Smooth muscle cell (in vitro differentiated cells): ENCODE measurements at regions not wholly inside any gene's neighbourhood (a gene's known extent, or its start where the extent isn't known, plus 50 kb on each side); places are given as distances from the start of the nearest gene placed in this dataset.

Experiments used
- DNase-seq: peaks from one replicate; lab custom pipeline; 2025; ENCODE audit not compliant: unreplicated experiment; lab: John Stamatoyannopoulos, UW
- H2AFZ ChIP-seq: fragments of 200-600 bp; sonication (generic); 2 replicates; pipeline ENCODE4 v1.6.0; 2016; ENCODE audit warnings: antibody characterized with exemption, low read depth, mild to moderate bottlenecking
- H3F3A ChIP-seq: fragments of 200-600 bp; sonication (generic); 2 replicates; pipeline ENCODE4 v1.6.0; 2017; ENCODE audit warnings: antibody characterized with exemption, low read depth
- H3K27ac ChIP-seq: fragments of 200-600 bp; sonication (generic); 2 replicates; pipeline ENCODE4 v1.5.1; 2016; ENCODE audit warnings: low read depth, mild to moderate bottlenecking
- H3K27me3 ChIP-seq: fragments of 200-600 bp; sonication (generic); 2 replicates; pipeline ENCODE4 v1.6.1; 2016; ENCODE audit warnings: low read depth, mild to moderate bottlenecking
- H3K36me3 ChIP-seq: fragments of 200-600 bp; sonication (generic); 2 replicates; pipeline ENCODE4 v1.5.1; 2016; ENCODE audit warnings: low read depth
- H3K4me1 ChIP-seq: fragments of 200-600 bp; sonication (generic); 2 replicates; pipeline ENCODE4 v1.5.1; 2016; ENCODE audit warnings: low read depth
- H3K4me2 ChIP-seq: fragments of 200-600 bp; sonication (generic); 2 replicates; pipeline ENCODE4 v1.6.0; 2016; ENCODE audit warnings: mild to moderate bottlenecking
- H3K4me3 ChIP-seq: fragments of 200-600 bp; sonication (generic); 2 replicates; pipeline ENCODE4 v1.5.1; 2016; ENCODE audit warnings: mild to moderate bottlenecking
- H3K79me2 ChIP-seq: fragments of 200-600 bp; sonication (generic); 2 replicates; pipeline ENCODE4 v1.6.0; 2016; ENCODE audit warnings: low read depth, mild to moderate bottlenecking
- H3K9ac ChIP-seq: fragments of 200-600 bp; sonication (generic); 2 replicates; pipeline ENCODE4 v1.6.0; 2016; ENCODE audit warnings: low read depth
- H3K9me3 ChIP-seq: fragments of 200-600 bp; sonication (generic); replicated peaks from 2 replicates; pipeline ENCODE4 v1.5.1; 2016; ENCODE audit warnings: low read depth
- H4K20me1 ChIP-seq: fragments of 200-600 bp; sonication (generic); 2 replicates; pipeline ENCODE4 v1.6.0; 2016; ENCODE audit warnings: low read depth
- CTCF ChIP-seq: fragments of 200-600 bp; sonication (generic); IDR thresholded peaks from 2 replicates; pipeline ENCODE4 v1.5.1; 2017; ENCODE audit warnings: borderline replicate concordance, mild to moderate bottlenecking, antibody characterized with exemption; ENCODE audit not compliant: insufficient read depth, poor library complexity, severe bottlenecking
- WGBS: methylation state at CpG from one replicate; pipeline ENCODE4 v1.1.7; 2016; ENCODE audit warnings: low lambda C conversion rate; 5-methylcytosine and 5-hydroxymethylcytosine counted together

- H2AFZ ChIP-seq, result no peak overlapping the region
- no peak for DNase-seq
Measured at GRCh38 chrX:45515262-45516215, 314.9 kb upstream of the DIPK2B start.

GRCh38 chrX:45513042-45513441 lies 312.4 kb upstream of the DIPK2B start:
- Histone ChIP-seq H3F3A (no peaks in the 10 kb centered on the region), H3K9ac (no peak overlapping the region), H3K79me2 (no peaks in the 10 kb centered on the region), H3K27ac (no peak overlapping the region), H3K4me3 (no peak overlapping the region), H3K36me3 (no peaks in the 10 kb centered on the region), H3K27me3 (no peaks in the 10 kb centered on the region), H3K4me2 (no peak overlapping the region), H4K20me1 (no peaks in the 10 kb centered on the region), H2AFZ (no peak overlapping the region), H3K9me3 (no peaks in the 10 kb centered on the region), H3K4me1 (no peaks in the 10 kb centered on the region)
- TF ChIP-seq CTCF, result no peak
- WGBS, result 64% methylated on average over 3 of the region's 3 CpGs
- DNase-seq, result no peak

More at GRCh38 chrX:45515262-45516215, 314.9 kb upstream of the DIPK2B start:
- no peak overlapping the region for H3K9ac ChIP-seq
- H3K79me2 ChIP-seq, result no peaks in the 10 kb centered on the region
- no peaks in the 10 kb centered on the region for H3K9me3 ChIP-seq
- H3K4me1 ChIP-seq, result no peaks in the 10 kb centered on the region
- no peaks in the 10 kb centered on the region for H3F3A ChIP-seq
- no peaks in the 10 kb centered on the region for H3K27me3 ChIP-seq
- H3K4me2 ChIP-seq, result peak overlapping the region; percentile 37
- H3K36me3 ChIP-seq, result no peaks in the 10 kb centered on the region
- TF ChIP-seq CTCF, result peak; percentile 58
- peak overlapping the region; percentile 71 for H3K27ac ChIP-seq
- no peaks in the 10 kb centered on the region for H4K20me1 ChIP-seq
- no peak overlapping the region for H3K4me3 ChIP-seq
- 46% methylated on average over 12 of the region's 12 CpGs for WGBS

- Histone ChIP-seq H3K9ac (no peak overlapping the region), H3K4me2 (no peak overlapping the region), H3K27me3 (no peaks in the 10 kb centered on the region), H3K27ac (peak overlapping the region; percentile 96), H4K20me1 (no peaks in the 10 kb centered on the region), H3K79me2 (no peaks in the 10 kb centered on the region), H3K9me3 (no peaks in the 10 kb centered on the region), H3K36me3 (no peaks in the 10 kb centered on the region), H3F3A (peaks cover 6% of the 10 kb centered on the region), H2AFZ (no peak overlapping the region), H3K4me3 (no peak overlapping the region), H3K4me1 (no peaks in the 10 kb centered on the region)
- TF ChIP-seq CTCF, result no peak
- 92% methylated on average over 2 of the region's 2 CpGs for WGBS
- no peak for DNase-seq
Measured at GRCh38 chrX:45508454-45508853, 307.8 kb upstream of the DIPK2B start.
